LNCAP (cell line): ENCODE measurements at regions not wholly inside any gene's neighbourhood (a gene's known extent, or its start where the extent isn't known, plus 50 kb on each side); places are given as distances from the start of the nearest gene placed in this dataset.

Experiments used
- TF ChIP-seq, protein P1 (sequence below): fragments of 450-650 bp; IDR thresholded peaks from 2 replicates; pipeline ENCODE4 v1.5.1; 2017; ENCODE audit warnings: mild to moderate bottlenecking

DNA sequence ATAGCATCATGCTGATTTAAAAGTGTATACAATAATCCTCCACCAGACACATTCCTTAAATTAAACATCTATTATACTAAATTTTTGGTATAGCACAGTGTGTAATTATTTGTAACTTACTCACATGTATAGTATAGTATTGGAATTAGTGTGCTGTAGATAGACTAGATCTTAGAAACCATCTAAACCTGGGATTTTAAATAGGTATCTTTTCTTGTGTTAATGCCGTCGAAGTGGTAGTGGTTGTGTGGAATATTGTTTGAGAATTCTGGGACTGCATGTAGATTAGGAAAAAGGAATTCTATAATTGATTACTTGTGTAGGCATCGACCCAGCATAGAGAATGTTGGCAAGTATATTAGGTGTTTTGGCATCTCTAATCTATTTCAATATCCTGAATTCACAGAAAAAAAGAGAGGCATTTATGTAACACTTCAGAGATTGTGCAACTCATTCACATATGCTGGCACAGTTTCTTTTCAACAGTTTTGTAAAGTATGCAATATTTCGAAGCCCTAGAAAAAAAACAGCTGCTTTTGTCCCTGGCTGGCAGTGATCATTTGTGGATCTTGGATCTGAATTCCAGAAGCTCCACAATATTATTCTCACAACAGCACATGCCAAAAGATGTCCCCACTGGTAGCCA is 145.5 kb upstream of the AGR3 start:
- TF ChIP-seq, protein P1, sequence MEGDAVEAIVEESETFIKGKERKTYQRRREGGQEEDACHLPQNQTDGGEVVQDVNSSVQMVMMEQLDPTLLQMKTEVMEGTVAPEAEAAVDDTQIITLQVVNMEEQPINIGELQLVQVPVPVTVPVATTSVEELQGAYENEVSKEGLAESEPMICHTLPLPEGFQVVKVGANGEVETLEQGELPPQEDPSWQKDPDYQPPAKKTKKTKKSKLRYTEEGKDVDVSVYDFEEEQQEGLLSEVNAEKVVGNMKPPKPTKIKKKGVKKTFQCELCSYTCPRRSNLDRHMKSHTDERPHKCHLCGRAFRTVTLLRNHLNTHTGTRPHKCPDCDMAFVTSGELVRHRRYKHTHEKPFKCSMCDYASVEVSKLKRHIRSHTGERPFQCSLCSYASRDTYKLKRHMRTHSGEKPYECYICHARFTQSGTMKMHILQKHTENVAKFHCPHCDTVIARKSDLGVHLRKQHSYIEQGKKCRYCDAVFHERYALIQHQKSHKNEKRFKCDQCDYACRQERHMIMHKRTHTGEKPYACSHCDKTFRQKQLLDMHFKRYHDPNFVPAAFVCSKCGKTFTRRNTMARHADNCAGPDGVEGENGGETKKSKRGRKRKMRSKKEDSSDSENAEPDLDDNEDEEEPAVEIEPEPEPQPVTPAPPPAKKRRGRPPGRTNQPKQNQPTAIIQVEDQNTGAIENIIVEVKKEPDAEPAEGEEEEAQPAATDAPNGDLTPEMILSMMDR = no peak

DNA sequence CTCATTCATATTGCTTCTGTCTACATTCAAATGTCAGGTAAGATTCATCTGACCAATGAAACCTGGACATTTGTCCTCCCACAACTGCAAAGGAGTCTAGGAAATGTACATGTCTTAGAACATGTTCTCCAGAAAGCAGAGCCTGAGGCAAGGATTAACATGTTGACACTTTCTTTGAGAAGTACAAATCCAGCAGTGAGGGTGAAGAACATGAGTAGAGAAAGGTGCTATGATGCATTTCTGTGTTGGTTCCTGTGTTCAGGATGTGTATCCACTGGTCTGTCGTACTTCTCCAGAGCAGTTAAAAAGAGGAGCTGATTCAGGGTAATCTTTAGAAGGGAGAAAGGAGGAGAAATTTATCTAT is 146.0 kb upstream of the AGR3 start:
- TF ChIP-seq, protein P1 = no peak

DNA sequence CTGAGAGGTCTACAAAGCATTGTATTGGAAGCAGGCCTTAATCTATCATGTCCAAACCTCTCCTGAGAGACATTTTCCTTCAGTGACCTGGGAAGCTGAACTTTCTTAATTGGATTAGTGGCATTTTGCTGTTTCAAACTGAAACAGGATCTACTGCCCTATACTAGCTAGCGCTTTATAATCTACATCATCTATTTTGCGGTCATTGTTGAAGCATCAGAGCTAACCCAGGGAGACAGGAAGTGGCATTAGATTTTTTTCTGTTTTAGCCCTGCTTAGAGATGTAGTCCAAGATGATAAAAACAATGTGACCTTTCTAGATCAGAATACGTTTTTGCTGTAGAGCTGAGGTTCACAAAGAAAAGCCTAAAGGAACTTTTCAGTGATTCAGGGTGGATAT is 147.4 kb upstream of the AGR3 start:
- TF ChIP-seq, protein P1 = no peak

DNA sequence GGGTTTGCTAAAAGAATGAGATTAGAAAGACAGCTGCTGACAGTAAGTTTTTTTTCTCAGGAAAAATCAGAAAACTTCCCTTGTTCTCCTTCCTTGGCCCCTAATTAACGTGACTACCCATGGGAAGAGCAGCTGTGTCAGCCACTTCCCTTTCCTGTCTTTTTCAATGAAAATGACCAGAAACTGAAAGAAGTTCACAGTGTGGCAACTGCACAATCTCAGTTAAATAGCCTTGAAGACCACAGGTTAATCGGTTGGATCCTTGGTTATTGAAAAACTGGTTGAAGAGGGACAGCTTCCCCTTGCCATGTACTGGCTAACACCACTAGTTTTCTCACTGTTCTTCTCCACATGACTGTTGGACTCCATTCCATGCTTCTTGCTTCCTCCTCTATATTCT is 148.8 kb upstream of the AGR3 start:
- TF ChIP-seq, protein P1 = no peak

DNA sequence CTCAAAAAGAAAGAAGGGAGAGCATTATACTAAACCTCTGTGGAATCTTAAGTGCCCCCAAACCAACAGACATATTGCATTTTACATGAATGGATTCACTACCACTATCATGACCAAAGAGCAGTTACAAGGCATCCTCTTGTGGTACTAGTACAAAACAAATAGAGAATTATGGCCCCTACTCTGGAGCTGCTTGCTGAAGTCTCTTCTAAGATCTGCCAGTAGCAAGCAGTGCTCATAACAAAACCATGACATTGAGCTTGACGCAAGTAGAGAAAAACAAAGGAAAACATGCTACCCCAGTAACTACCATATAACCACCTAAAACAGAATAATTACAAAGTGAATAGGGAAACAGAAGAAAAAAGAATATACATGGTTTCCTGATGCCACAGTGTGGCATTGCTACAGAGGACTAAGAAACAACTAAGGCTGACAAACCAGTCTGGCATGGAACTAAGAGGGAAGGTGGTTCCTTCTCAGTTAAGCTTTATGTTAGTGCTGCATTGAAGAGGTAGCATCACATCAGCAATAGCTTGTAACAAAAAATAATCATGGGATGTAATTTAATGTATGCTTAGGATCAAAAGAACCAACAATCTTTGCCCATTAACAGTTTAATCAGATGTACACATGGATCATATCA is 150.2 kb upstream of the AGR3 start:
- TF ChIP-seq, protein P1 = no peak

DNA sequence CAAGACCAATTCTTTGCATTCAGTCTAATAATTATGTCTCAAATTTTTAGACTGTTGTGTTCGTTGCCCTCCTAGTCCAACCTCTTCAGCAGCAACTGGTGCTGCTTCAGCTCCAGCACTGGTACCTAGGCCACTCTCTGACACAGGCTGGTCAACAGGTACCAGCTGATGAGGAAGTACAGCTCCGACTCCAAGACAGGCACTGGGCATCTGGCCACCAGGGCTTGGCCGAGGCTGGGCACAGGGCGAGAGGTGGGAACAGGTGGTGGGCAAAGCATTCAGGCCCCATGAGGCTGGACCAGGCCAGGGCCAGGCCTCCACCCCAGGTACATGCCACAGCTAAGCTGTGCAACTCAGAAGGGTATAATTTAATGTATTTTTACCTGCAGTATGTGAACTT is 151.5 kb upstream of the AGR3 start:
- TF ChIP-seq, protein P1 = no peak

DNA sequence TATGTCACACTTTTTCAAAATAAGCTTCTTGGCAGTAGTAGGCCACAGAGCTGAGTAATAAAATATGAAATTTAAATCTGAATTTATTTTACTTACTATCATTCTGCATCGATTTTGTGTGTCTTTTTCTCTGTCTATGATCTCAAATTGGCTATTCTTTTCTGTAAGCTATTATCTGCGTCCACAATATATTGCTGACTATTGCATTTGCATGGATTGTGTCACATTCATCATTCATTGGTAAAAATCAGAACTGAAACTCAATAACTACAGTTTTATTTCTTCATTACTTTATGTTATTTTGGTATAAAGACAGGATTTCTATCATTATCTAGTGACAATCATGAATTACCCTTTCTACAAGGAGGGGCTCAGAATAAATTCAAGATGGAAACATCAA is 154.8 kb upstream of the AGR3 start:
- TF ChIP-seq, protein P1 = no peak

DNA sequence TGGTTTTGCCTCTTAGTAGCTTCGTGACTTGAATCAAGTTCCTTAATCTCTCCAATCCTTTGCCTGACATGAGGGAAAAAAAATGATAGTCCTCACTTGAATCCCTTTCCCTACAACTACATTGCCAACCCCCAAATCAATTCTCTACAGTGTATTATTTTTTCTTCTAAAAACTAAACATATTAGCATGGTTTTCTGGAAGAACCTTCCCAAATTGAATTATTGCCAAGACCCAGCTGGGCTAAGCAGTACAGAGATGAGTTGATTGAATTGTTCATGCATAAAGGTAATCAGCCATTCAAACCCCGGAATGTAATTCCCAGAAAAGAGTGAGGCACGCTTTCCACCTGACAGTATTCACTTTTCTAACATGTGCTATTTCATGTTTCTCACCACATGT is 155.6 kb upstream of the AGR3 start:
- TF ChIP-seq, protein P1 = no peak
